ENCODE measurements at regions not wholly inside any gene's neighbourhood (a gene's known extent, or its start where the extent isn't known, plus 50 kb on each side); places are given as distances from the start of the nearest gene placed in this dataset.

- H3K36me3 ChIP-seq: no peaks in the 10 kb centered on the region
- in situ Hi-C loops (cut with MboI; ENCODE audit: low sequenced_read_pairs in 4 of 4): loop anchor here in 1 of 4 donors (25.0 kb wide), 1 partner anchor 275 kb away; no protein-coding TSS in a partner anchor
- peaks cover 22 to 25% of the 10 kb centered on the region in 2 donors for H3K4me1 ChIP-seq
- H3K4me3 ChIP-seq: no peak overlapping the region
- H3K27ac ChIP-seq: no peak overlapping the region
- DNase-seq (no peak), ATAC-seq (no peak)
- TF ChIP-seq POLR2A (IDR thresholded peaks at IDR 0.05): no peak
- TF ChIP-seq, protein P1, sequence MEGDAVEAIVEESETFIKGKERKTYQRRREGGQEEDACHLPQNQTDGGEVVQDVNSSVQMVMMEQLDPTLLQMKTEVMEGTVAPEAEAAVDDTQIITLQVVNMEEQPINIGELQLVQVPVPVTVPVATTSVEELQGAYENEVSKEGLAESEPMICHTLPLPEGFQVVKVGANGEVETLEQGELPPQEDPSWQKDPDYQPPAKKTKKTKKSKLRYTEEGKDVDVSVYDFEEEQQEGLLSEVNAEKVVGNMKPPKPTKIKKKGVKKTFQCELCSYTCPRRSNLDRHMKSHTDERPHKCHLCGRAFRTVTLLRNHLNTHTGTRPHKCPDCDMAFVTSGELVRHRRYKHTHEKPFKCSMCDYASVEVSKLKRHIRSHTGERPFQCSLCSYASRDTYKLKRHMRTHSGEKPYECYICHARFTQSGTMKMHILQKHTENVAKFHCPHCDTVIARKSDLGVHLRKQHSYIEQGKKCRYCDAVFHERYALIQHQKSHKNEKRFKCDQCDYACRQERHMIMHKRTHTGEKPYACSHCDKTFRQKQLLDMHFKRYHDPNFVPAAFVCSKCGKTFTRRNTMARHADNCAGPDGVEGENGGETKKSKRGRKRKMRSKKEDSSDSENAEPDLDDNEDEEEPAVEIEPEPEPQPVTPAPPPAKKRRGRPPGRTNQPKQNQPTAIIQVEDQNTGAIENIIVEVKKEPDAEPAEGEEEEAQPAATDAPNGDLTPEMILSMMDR (IDR thresholded peaks at IDR 0.05 in 4 of 5, conservative IDR thresholded peaks at IDR 0.05 in 1 of 5): no peak
- H3K27me3 ChIP-seq: no peaks in the 10 kb centered on the region
- intact Hi-C loops (cut with DNase I; ENCODE audit: low total_unique reads): no loop called here
- H3K9me3 ChIP-seq: no peaks in the 10 kb centered on the region
Measured at GRCh38 chr10:78337016-78337415, 303.4 kb downstream of the RPS24 start.

DNA sequence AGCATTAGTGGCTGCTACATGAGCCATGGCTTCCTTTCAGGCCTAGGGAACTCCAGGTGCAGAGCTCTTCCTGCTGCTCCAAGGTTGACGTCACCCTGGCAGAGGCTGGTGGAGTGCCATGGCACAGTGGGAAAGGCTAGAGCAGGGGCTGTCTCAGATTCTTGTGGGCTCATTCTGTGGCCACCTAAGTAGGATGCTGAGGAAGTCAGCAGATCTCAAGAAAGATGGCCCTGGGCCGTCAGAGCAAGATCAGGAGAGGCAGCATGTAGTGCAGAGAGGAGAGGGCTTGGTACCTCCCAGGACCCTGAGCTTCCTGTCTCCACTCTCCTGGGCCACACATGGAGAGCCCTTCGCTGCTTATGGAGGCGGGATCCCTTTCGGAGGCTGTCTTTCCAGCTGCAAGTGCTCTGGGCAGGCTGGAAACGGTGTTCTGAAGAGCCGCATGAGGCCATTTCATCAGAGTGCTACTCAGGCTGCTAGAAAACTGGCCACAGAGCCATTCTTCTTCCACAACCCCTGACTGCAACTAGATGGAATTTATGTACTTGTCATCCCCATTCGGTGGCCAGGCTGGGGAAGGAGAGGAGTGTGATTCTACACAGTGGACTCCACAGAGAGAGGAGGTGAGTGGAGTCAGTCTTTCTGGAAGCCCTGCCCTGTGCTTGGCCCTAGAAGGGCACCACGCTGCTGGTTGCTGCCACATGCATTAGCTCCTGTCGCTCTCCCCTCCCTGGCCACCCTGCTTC is 304.2 kb downstream of the RPS24 start:
- Histone ChIP-seq H3K4me1 (peaks cover 22 to 25% of the 10 kb centered on the region in 2 donors), H3K4me3 (no peak overlapping the region), H3K27me3 (no peaks in the 10 kb centered on the region), H3K27ac (no peak overlapping the region), H3K36me3 (no peaks in the 10 kb centered on the region), H3K9me3 (no peaks in the 10 kb centered on the region)
- intact Hi-C loops (cut with DNase I; ENCODE audit: low total_unique reads) (no loop called here), in situ Hi-C loops (cut with MboI; ENCODE audit: low sequenced_read_pairs in 4 of 4) (loop anchor here in 1 of 4 donors (25.0 kb wide), 1 partner anchor 276 kb away; no protein-coding TSS in a partner anchor)
- no peak for TF ChIP-seq POLR2A (IDR thresholded peaks at IDR 0.05)
- TF ChIP-seq, protein P1 (IDR thresholded peaks at IDR 0.05 in 4 of 5, conservative IDR thresholded peaks at IDR 0.05 in 1 of 5): no peak
- ATAC-seq (no peak), DNase-seq (no peak)

DNA sequence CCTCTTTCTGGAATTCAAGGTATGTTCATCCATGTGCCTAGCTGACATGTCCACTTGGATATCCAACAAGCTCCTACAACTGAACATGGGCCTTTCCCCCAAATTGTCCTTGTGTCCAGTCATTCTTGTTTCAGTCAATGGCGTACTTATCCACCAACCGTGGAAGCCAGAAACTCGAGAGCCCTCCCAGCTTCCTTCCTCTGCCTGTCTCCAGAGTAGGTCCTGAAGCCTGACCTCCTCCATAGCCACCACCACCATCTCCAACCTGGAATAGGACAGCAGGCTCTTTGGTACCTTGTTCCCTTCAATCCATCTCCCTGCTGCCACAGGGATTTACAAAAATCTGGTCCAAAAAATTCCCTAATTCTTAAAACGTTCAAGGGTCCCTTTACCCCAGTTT is 305.1 kb downstream of the RPS24 start:
- in situ Hi-C loops (cut with MboI; ENCODE audit: low sequenced_read_pairs in 4 of 4): loop anchor here in 1 of 4 donors (25.0 kb wide), 1 partner anchor 276 kb away; no protein-coding TSS in a partner anchor
- no peak overlapping the region for H3K4me3 ChIP-seq
- ATAC-seq (no peak), DNase-seq (no peak)
- H3K27me3 ChIP-seq: no peaks in the 10 kb centered on the region
- no peaks in the 10 kb centered on the region for H3K9me3 ChIP-seq
- H3K36me3 ChIP-seq: no peaks in the 10 kb centered on the region
- H3K27ac ChIP-seq: no peak overlapping the region
- no peak for TF ChIP-seq POLR2A (IDR thresholded peaks at IDR 0.05)
- TF ChIP-seq, protein P1 (IDR thresholded peaks at IDR 0.05 in 4 of 5, conservative IDR thresholded peaks at IDR 0.05 in 1 of 5): no peak
- intact Hi-C loops (cut with DNase I; ENCODE audit: low total_unique reads): no loop called here
- peaks cover 22 to 25% of the 10 kb centered on the region in 2 donors for H3K4me1 ChIP-seq

GRCh38 chr10:78339251-78339650 is 305.6 kb downstream of the RPS24 start:
- no peak for DNase-seq
- in situ Hi-C loops (cut with MboI; ENCODE audit: low sequenced_read_pairs in 4 of 4): loop anchor here in 1 of 4 donors (25.0 kb wide), 1 partner anchor 277 kb away; no protein-coding TSS in a partner anchor
- Histone ChIP-seq H3K27ac (no peak overlapping the region), H3K9me3 (no peaks in the 10 kb centered on the region), H3K36me3 (no peaks in the 10 kb centered on the region), H3K4me1 (peaks cover 22 to 25% of the 10 kb centered on the region in 2 donors), H3K27me3 (no peaks in the 10 kb centered on the region), H3K4me3 (no peak overlapping the region)
- TF ChIP-seq, protein P1 (IDR thresholded peaks at IDR 0.05 in 4 of 5, conservative IDR thresholded peaks at IDR 0.05 in 1 of 5): no peak
- TF ChIP-seq POLR2A (IDR thresholded peaks at IDR 0.05): no peak
- intact Hi-C loops (cut with DNase I; ENCODE audit: low total_unique reads): no loop called here
- ATAC-seq: no peak

All from gastrocnemius medialis (tissue), 4 donors.